H4 (cell line): ENCODE measurements at regions not wholly inside any gene's neighbourhood (a gene's known extent, or its start where the extent isn't known, plus 50 kb on each side); places are given as distances from the start of the nearest gene placed in this dataset.
A peak's percentile ranks its signal among the peaks of the same experiment; 100 is the strongest.

Experiments used
- DNase-seq: peaks from one replicate; pipeline ENCODE4 v3.0.0-alpha.2; 2015; ENCODE audit warnings: low spot score

DNA sequence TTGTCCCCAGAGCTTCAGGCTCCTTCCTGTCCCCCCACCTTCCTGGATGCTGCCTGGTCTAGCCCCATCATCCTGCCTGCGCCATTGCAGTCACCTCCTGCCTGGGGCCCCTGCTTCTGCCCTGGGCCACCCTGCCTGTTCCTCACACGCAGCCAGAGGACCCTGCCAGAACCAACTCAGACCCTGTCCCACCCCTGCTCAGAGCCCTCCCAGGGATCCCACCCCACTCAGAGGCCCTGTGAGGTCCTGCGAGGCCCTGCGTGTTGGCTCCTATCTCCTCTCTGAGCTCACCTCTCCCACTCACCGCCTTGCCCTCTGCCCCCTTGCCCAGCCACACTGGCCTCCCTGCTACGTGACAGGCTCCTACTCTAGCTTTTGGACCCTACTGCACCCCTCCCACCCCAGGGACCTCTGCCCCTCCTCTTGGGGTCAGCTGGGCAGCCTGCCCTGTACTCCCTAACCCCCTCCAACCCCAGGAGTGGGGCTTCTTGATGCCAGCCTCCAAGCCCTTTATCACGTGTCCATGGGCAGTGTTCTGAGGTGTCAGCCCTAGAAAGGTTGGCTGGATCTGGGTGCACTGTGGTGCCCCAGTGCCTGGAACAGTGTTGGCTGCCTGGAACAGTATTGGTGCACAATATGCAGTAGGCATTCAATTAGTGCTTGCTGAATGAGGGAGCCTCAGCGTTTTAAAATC, 68.3 kb downstream of the CEBPB start:
- DNase-seq = no peak

DNA sequence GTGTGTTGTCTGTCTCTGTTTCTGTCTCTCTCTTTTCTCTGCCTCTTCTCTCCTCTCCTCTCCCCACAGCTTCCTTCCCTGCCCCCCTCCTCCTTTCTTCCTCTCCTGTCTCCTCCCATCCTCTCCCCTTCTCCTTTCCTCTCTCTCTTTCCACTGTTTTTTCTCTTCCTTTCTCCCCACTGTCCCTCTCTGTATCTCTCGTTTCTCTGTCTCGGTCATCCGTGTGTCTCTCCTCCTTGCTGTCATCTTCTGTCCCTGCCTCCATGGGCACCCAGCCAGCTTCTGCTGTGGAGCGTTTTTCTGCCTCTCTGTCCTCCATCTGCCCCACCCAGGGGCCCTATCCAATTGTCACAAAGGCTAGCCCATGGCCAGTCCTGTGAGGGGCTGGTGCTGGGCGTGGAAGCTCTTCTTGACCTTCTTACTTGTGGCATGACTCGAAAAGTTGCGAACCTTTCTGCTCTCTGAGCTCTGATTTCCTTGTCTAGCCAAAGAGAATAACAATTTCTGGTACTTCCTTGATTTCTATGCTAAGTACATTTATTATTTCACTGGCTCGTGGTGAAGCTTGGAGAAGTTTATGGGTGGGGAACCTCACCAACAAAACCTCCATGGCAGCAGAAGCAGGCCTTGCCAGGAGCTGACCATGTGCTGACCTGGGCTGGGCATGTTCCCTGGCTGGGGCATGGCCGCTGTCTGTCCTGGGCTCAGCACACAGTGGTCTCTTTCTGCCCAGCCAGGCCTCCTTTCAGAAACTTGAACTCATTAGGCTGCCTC, 69.3 kb downstream of the CEBPB start:
- no peak for DNase-seq

DNA sequence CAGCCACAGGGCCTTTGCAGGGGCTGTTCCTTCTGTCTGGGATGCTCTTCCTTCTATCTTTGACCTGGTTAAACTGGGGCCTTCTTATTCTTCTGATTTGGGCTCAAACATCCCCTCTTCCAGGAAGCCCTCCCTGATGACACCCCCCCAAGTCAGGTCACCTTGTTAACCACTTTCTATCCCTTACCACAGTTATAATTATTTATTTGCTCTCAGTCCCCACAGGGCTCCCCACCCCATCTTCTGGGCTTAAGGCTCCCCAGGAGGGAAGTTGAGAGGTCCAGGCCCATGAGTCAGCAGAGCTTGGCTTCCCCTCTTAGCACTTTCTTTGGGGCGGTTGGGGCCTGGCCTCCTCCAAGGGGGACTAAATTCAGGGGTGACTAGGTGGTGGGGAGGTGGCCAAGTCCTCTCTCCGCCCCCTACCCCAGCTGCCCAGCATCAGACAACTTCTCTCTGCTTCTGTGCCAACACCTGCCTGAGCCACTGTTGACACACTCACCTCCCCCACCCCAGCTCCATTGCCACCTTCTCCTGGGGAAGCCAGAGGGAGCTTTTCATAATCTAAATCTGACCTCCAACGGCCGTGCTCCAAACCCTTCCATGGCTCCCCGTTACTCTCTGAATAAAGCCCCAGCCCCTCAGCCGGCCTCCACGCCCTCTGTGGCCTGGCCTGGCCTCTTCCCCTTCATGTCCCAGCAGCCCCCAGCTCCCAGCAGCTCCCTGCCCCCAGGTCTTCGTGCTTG, 70.0 kb downstream of the CEBPB start:
- DNase-seq = peak; percentile 43

- DNase-seq = no peak
Measured at GRCh38 chr20:50261471-50262212, 71.0 kb downstream of the CEBPB start.

GRCh38 chr20:50263831-50264230, 73.2 kb downstream of the CEBPB start:
- no peak for DNase-seq

- DNase-seq = no peak
Measured at GRCh38 chr20:50264534-50265145, 74.0 kb downstream of the CEBPB start.

- no peak for DNase-seq
Measured at GRCh38 chr20:50265245-50265946, 74.8 kb downstream of the CEBPB start.

DNA sequence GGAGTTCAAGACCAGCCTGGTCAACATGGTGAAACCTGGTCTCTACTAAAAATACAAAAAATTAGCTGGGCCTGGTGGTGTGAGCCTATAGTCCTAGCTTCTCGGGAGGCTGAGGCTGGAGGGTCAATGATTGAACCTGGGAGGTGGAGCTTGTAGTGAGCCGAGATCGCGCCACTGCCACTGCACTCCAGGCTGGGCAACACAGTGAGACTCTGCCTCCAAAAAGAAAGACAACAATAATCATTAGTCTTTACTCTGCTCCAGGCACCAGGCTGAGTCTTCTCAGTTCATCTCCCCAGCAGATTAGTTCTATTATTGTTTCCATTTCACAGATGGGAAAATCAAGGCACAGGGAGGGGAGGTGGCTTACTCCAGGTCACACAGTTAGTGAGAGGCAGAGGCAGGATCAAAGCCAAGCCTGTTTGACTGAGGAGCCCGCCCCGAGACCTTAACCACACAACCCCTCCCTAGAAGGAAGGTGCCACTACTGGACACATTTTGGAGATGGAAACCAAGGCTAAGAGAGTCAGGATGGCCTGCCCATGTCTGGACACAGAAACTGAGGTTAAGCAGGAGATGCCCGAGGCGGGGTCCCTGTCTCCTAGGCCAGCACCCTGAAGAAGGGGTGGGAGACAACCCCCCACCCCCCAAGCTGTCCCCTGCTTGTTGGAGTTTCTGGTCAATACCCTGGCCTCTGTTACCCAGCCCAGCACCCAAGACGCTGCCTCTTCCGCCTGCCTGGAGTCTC, 75.8 kb downstream of the CEBPB start:
- no peak for DNase-seq

GRCh38 chr20:50267041-50267865, 76.6 kb downstream of the CEBPB start:
- peak; percentile 83 for DNase-seq

DNA sequence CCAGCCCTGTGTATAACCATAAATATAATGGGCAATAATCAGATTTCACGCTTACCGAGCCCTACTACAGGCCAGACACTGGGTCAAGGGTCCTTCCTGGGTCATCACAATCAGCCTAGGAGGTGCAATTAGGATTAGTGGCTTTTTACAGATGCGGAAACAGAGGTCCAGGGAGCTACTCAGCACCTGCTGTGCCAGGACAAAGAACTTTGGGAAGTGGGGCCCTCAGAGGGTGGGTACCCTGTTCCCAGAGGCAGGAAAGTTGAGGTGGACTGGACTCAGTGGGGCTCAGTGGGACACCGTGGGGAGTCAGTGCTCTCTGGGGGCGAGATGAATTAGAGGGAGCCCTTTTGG, 77.2 kb downstream of the CEBPB start:
- DNase-seq = no peak

DNA sequence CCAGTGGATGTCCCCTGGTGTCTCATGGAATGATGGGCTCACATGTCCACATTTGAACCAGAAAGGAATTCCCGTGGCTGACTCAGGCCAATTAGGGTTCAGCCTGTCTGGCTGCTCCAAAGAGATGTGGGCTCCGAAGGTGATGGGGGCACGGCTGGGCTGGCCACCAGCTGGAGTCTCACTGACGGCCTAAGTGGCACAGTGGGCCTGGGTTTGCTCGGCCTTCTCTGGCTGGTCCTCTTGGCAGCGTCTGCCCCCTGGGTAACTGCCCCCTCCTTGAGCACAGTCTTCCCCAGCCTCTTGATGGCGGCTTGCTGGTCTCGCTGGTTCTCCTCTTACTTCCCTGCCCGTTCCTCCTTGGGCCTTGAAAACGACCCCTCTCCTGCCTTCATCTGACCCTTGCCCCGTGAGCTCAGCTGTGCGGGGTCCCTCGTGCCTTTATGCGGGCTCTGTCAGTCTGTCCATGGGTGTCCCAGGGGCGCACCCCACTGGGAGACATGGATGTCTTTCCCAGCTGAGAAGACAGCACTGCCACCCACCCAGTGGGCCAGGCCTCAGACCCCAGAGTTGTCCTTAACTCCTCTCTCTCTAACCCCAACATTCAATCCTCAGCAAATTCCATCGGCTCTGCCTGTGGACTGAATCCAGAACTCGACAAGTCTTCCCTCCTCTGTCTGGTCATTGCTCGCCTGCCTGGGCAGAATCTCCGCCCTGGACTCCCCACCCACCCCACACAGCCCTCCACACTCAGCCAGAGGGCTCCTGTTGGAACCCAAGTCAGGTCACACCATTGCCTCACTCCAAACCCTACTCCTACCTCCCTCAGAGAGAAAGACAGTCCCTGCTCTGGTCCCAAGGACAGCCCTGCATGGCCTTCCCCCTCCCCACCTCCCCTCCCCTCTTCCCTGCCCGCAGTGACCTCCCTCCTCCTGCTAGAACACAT, 78.7 kb downstream of the CEBPB start:
- no peak for DNase-seq

DNA sequence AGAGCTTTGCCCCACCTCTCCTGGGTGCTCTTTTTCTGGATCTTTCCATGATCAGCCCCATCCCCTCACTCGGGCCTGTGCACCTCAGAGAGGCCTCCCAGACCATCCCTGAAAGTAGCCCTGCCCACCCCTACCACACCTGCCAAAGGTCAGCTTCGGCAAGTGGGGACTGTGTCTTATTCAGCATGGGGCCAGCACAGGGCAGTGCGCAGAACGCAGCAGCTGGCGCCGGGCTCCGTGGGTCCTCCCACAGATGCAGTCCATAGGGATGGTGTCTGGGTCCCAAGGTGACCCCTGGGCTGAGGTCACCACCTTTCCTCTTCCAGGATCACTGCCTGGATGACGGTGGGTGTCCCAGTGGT, 79.4 kb downstream of the CEBPB start:
- no peak for DNase-seq

GRCh38 chr20:50270569-50270968, 79.9 kb downstream of the CEBPB start:
- DNase-seq = no peak

DNA sequence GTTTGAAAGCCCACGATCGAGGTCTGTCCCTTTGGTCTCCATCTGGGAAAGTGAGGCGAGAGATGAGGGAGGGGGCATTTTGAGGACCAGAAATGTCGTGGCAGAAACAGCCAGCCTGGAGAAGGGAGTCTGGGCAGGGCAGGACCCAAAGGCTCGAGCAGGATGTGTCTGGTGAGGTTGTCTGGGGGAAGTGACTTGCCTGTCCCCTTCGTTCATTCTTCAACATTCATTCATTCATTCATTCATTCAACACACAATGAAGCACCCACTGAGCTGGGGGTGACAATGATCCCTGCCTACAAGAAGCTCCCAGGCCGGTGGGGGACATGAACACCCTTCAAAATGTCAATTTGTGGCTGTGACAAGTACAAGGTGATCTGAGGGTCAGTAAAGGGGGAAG, 80.5 kb downstream of the CEBPB start:
- DNase-seq = no peak

- no peak for DNase-seq
Measured at GRCh38 chr20:50271612-50272011, 81.0 kb downstream of the CEBPB start.

GRCh38 chr20:50272030-50272723, 81.5 kb downstream of the CEBPB start:
- no peak for DNase-seq

GRCh38 chr20:50272724-50273446, 82.3 kb downstream of the CEBPB start:
- DNase-seq = no peak
